ENCODE measurements at regions not wholly inside any gene's neighbourhood (a gene's known extent, or its start where the extent isn't known, plus 50 kb on each side); places are given as distances from the start of the nearest gene placed in this dataset.

DNA sequence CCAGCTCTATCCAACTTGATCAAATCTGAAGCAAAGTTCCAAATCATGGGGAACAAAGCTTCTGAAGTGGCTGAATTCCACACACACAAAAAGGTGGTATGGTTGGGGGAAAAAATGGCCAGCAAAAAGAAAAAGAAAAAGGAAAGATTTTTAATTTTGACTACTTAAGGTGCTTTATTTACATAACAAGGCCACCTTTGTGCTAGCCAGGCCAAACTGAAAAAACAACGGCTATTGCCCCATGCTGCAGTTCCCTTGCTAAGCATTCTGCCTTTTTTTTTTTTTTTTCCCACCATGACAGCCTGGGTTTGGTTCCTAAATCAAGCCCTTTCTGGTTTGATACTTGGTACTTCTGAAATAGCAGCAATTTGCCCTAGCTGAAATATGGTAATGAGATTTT is 66.5 kb upstream of the DAZL start:
- Histone ChIP-seq H3K9ac (ENCODE audit: low read length) (no peak overlapping the region), H3K4me3 (replicated peaks in 1 of 2; ENCODE audit: low read depth in 1 of 2, low read length in 2 of 2) (no peak overlapping the region), H3K9me2 (ENCODE audit: insufficient read depth) (no peaks in the 10 kb centered on the region), H3K79me2 (ENCODE audit: insufficient read depth, low read length) (no peaks in the 10 kb centered on the region), H2AFZ (ENCODE audit: low read depth, low read length, poor library complexity, severe bottlenecking) (no peak overlapping the region), H3K9me3 (ENCODE audit: control insufficient read depth in 1 of 2, insufficient read depth in 1 of 2, low read depth in 1 of 2, low read length in 2 of 2) (no peaks in the 10 kb centered on the region), H3K27me3 (ENCODE audit: insufficient read depth, low read length) (no peaks in the 10 kb centered on the region), H3K4me2 (ENCODE audit: low read length) (no peak overlapping the region), H3K4me1 (ENCODE audit: control insufficient read depth in 1 of 2, insufficient read depth in 2 of 2, low read length in 2 of 2) (no peaks in the 10 kb centered on the region), H3K27ac (ENCODE audit: low read depth, low read length) (no peak overlapping the region), H4K20me1 (ENCODE audit: insufficient read depth) (no peaks in the 10 kb centered on the region), H3K36me3 (ENCODE audit: control insufficient read depth in 1 of 2, insufficient read depth in 2 of 2, low read length in 2 of 2) (no peaks in the 10 kb centered on the region)
- no peak for ATAC-seq
- DNase-seq (ENCODE audit: low read depth, low spot score) = no peak
- no TSS peak for BruUV-seq (replicated peaks)
- intact Hi-C loops (cut with micrococcal nuclease) = no loop called here
- ChIA-PET RAD21 (ENCODE audit: low non-redundant PET in 1 of 2, low total read pairs in 2 of 2, uncharacterized antibody in 2 of 2, unreplicated experiment in 2 of 2) (no interaction called here), POLR2A (no interaction called here), CTCF (no interaction called here)
- no peak for TF ChIP-seq RAD21 (IDR thresholded peaks at IDR 0.05; ENCODE audit: low read depth)
- TF ChIP-seq SP1 (IDR thresholded peaks at IDR 0.05; ENCODE audit: low read depth) = no peak
- TF ChIP-seq JUND (IDR thresholded peaks at IDR 0.05) = no peak
- TF ChIP-seq CEBPB (IDR thresholded peaks at IDR 0.05; ENCODE audit: low read depth) = no peak
- no peak for TF ChIP-seq POLR2A (IDR thresholded peaks at IDR 0.05; ENCODE audit: borderline replicate concordance, extremely low read depth, insufficient read depth, insufficient read length)
- TF ChIP-seq SRF (IDR thresholded peaks at IDR 0.05; ENCODE audit: low read depth) = no peak
- TF ChIP-seq POLR2AphosphoS5 (IDR thresholded peaks at IDR 0.05; ENCODE audit: low read depth, low read length) = no peak
- TF ChIP-seq, protein P1, sequence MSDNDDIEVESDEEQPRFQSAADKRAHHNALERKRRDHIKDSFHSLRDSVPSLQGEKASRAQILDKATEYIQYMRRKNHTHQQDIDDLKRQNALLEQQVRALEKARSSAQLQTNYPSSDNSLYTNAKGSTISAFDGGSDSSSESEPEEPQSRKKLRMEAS (IDR thresholded peaks at IDR 0.05) = no peak

- no peak overlapping the region for H3K9ac ChIP-seq (ENCODE audit: low read length)
- H3K27me3 ChIP-seq (ENCODE audit: insufficient read depth, low read length) = no peaks in the 10 kb centered on the region
- BruUV-seq (replicated peaks) = no TSS peak
- DNase-seq (ENCODE audit: low read depth, low spot score) = no peak
- POLR2A ChIA-PET = no interaction called here
- CTCF ChIA-PET = no interaction called here
- RAD21 ChIA-PET (ENCODE audit: low non-redundant PET in 1 of 2, low total read pairs in 2 of 2, uncharacterized antibody in 2 of 2, unreplicated experiment in 2 of 2) = no interaction called here
- H3K9me3 ChIP-seq (ENCODE audit: control insufficient read depth in 1 of 2, insufficient read depth in 1 of 2, low read depth in 1 of 2, low read length in 2 of 2) = no peaks in the 10 kb centered on the region
- no peaks in the 10 kb centered on the region for H4K20me1 ChIP-seq (ENCODE audit: insufficient read depth)
- H3K79me2 ChIP-seq (ENCODE audit: insufficient read depth, low read length) = no peaks in the 10 kb centered on the region
- no peaks in the 10 kb centered on the region for H3K36me3 ChIP-seq (ENCODE audit: control insufficient read depth in 1 of 2, insufficient read depth in 2 of 2, low read length in 2 of 2)
- H3K4me2 ChIP-seq (ENCODE audit: low read length) = no peak overlapping the region
- H3K4me3 ChIP-seq (replicated peaks in 1 of 2; ENCODE audit: low read depth in 1 of 2, low read length in 2 of 2) = no peak overlapping the region
- intact Hi-C loops (cut with micrococcal nuclease) = no loop called here
- no peaks in the 10 kb centered on the region for H3K4me1 ChIP-seq (ENCODE audit: control insufficient read depth in 1 of 2, insufficient read depth in 2 of 2, low read length in 2 of 2)
- H3K27ac ChIP-seq (ENCODE audit: low read depth, low read length) = no peak overlapping the region
- no peak for ATAC-seq
- no peak overlapping the region for H2AFZ ChIP-seq (ENCODE audit: low read depth, low read length, poor library complexity, severe bottlenecking)
- H3K9me2 ChIP-seq (ENCODE audit: insufficient read depth) = no peaks in the 10 kb centered on the region
- TF ChIP-seq RAD21 (IDR thresholded peaks at IDR 0.05; ENCODE audit: low read depth) (no peak), TCF7L2 (IDR thresholded peaks at IDR 0.05; ENCODE audit: borderline replicate concordance, extremely low read depth, insufficient read depth, insufficient read length) (no peak), REST (IDR thresholded peaks at IDR 0.05; ENCODE audit: low read depth) (no peak), SRF (IDR thresholded peaks at IDR 0.05; ENCODE audit: low read depth) (no peak), JUND (IDR thresholded peaks at IDR 0.05) (no peak), POLR2AphosphoS5 (IDR thresholded peaks at IDR 0.05; ENCODE audit: low read depth, low read length) (no peak), YY1 (IDR thresholded peaks at IDR 0.05; ENCODE audit: extremely low read depth, insufficient replicate concordance, low read depth, low read length) (no peak), CEBPB (IDR thresholded peaks at IDR 0.05; ENCODE audit: low read depth) (no peak), EGR1 (IDR thresholded peaks at IDR 0.05; ENCODE audit: low read depth) (no peak), SIN3A (IDR thresholded peaks at IDR 0.05; ENCODE audit: low read depth) (no peak)
- TF ChIP-seq, protein P2, sequence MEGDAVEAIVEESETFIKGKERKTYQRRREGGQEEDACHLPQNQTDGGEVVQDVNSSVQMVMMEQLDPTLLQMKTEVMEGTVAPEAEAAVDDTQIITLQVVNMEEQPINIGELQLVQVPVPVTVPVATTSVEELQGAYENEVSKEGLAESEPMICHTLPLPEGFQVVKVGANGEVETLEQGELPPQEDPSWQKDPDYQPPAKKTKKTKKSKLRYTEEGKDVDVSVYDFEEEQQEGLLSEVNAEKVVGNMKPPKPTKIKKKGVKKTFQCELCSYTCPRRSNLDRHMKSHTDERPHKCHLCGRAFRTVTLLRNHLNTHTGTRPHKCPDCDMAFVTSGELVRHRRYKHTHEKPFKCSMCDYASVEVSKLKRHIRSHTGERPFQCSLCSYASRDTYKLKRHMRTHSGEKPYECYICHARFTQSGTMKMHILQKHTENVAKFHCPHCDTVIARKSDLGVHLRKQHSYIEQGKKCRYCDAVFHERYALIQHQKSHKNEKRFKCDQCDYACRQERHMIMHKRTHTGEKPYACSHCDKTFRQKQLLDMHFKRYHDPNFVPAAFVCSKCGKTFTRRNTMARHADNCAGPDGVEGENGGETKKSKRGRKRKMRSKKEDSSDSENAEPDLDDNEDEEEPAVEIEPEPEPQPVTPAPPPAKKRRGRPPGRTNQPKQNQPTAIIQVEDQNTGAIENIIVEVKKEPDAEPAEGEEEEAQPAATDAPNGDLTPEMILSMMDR (IDR thresholded peaks at IDR 0.05 in 2 of 3, conservative IDR thresholded peaks at IDR 0.05 in 1 of 3; ENCODE audit: borderline replicate concordance in 1 of 3, insufficient read depth in 1 of 3, low read depth in 2 of 3, low read length in 2 of 3) = no peak
- TF ChIP-seq, protein P3, sequence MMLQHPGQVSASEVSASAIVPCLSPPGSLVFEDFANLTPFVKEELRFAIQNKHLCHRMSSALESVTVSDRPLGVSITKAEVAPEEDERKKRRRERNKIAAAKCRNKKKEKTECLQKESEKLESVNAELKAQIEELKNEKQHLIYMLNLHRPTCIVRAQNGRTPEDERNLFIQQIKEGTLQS (IDR thresholded peaks at IDR 0.05) = no peak
Measured at GRCh38 chr3:16673530-16673929, 68.3 kb upstream of the DAZL start.

Data from HCT116 (cell line).